Esophagus squamous epithelium (tissue), 5 donors: ENCODE measurements at regions not wholly inside any gene's neighbourhood (a gene's known extent, or its start where the extent isn't known, plus 50 kb on each side); places are given as distances from the start of the nearest gene placed in this dataset.

Experiments used
- DNase-seq: peaks from one replicate; lab custom pipeline; 2025; lab: John Stamatoyannopoulos, UW
- H3K27ac ChIP-seq, 4 donors: fragments of 200-600 bp; sonication (generic); one replicate each; pipeline ENCODE4 v1.5.1; 2016 to 2019; ENCODE audit warnings: mild to moderate bottlenecking in 1 of 4
- H3K27me3 ChIP-seq, 4 donors: fragments of 200-600 bp; sonication (generic); 1 replicate in 3 of 4; 2 replicates in 1 of 4; pipeline versions ENCODE4 v1.5.1 to v1.6.0; 2017 to 2021; ENCODE audit warnings: antibody characterized with exemption in 1 of 4
- H3K36me3 ChIP-seq, 3 donors: fragments of 200-600 bp; sonication (generic); one replicate each; pipeline ENCODE4 v1.5.1; 2016 to 2019
- H3K4me1 ChIP-seq, 3 donors: fragments of 200-600 bp; sonication (generic); one replicate each; pipeline ENCODE4 v1.5.1; 2017 to 2019
- H3K4me3 ChIP-seq, 4 donors: fragments of 200-600 bp; sonication (generic); 1 replicate in 3 of 4; 2 replicates in 1 of 4; pipeline ENCODE4 v1.5.1; 2016 to 2019; ENCODE audit warnings: mild to moderate bottlenecking in 2 of 4, moderate library complexity in 1 of 4
- H3K9me3 ChIP-seq, 3 donors: fragments of 200-600 bp; sonication (generic); one replicate each; pipeline ENCODE4 v1.5.1; 2016 to 2019
- CTCF ChIP-seq, 6 experiments: fragments of 450-650 bp in 4 of 6; fragments of 200-600 bp in 2 of 6; sonication (generic) in 2 of 6; IDR thresholded peaks; one replicate each; pipeline ENCODE4 v1.5.1; 2016 to 2019; ENCODE audit warnings: antibody characterized with exemption in 6 of 6, mild to moderate bottlenecking in 4 of 6, moderate library complexity in 4 of 6
- POLR2A ChIP-seq, 4 donors: fragments of 450-650 bp; IDR thresholded peaks; one replicate each; pipeline ENCODE4 v1.6.1; 2017; ENCODE audit warnings: antibody characterized with exemption in 4 of 4, mild to moderate bottlenecking in 4 of 4, moderate library complexity in 3 of 4
- WGBS, 2 donors: methylation state at CpG; one replicate each; pipeline ENCODE4 v1.1.5; 2018; 5-methylcytosine and 5-hydroxymethylcytosine counted together
- intact Hi-C: fragments of 100-400 bp; cut with DNase I; formaldehyde crosslinking; loops from one replicate; pipeline ENCODE4 v1.15.0; 2022
- donor health status: DM: yes; HTN: yes; CAD: no.

GRCh38 chr7:132030086-132030568, 473.7 kb upstream of the PODXL start:
- no peak for DNase-seq
- peaks cover 0 to 18% (median 0%) of the 10 kb centered on the region in 3 donors for H3K4me1 ChIP-seq
- no peaks in the 10 kb centered on the region for H3K9me3 ChIP-seq
- H3K36me3 ChIP-seq, result no peaks in the 10 kb centered on the region
- H3K4me3 ChIP-seq, result no peak overlapping the region
- intact Hi-C loops, result no loop called here
- TF ChIP-seq POLR2A (IDR thresholded peaks at IDR 0.05) (no peak), CTCF (IDR thresholded peaks at IDR 0.05) (no peak)
- H3K27me3 ChIP-seq, result peaks cover 0 to 7% (median 0%) of the 10 kb centered on the region in 4 donors
- no peak overlapping the region for H3K27ac ChIP-seq
- WGBS, 2 donors, result 19 to 25% methylated on average over 3 of the region's 3 CpGs

- H3K4me1 ChIP-seq, result peaks cover 0 to 18% (median 0%) of the 10 kb centered on the region in 3 donors
- H3K27ac ChIP-seq, result no peak overlapping the region
- intact Hi-C loops, result no loop called here
- no peak for DNase-seq
- WGBS, 2 donors, result 41 to 45% methylated on average over 6 of the region's 6 CpGs
- H3K27me3 ChIP-seq, result peaks cover 0 to under 1% (median 0%) of the 10 kb centered on the region in 4 donors
- TF ChIP-seq CTCF (IDR thresholded peaks at IDR 0.05) (no peak), POLR2A (IDR thresholded peaks at IDR 0.05) (no peak)
- H3K4me3 ChIP-seq, result no peak overlapping the region
- H3K36me3 ChIP-seq, result no peaks in the 10 kb centered on the region
- no peaks in the 10 kb centered on the region for H3K9me3 ChIP-seq
Observed at GRCh38 chr7:132029369-132030085, 473.1 kb upstream of the PODXL start.

- DNase-seq, result no peak
- Histone ChIP-seq H3K9me3 (no peaks in the 10 kb centered on the region), H3K36me3 (no peaks in the 10 kb centered on the region), H3K27ac (no peak overlapping the region), H3K27me3 (no peaks in the 10 kb centered on the region), H3K4me3 (no peak overlapping the region), H3K4me1 (peaks cover 0 to 18% (median 0%) of the 10 kb centered on the region in 3 donors)
- intact Hi-C loops, result no loop called here
- WGBS, 2 donors, result 54 to 67% methylated on average over 6 to 7 of the region's 7 CpGs
- TF ChIP-seq CTCF (IDR thresholded peaks at IDR 0.05) (no peak), POLR2A (IDR thresholded peaks at IDR 0.05) (no peak)
Observed at GRCh38 chr7:132028144-132028920, 471.9 kb upstream of the PODXL start.

- intact Hi-C loops, result no loop called here
- Histone ChIP-seq H3K27ac (no peak overlapping the region), H3K36me3 (no peaks in the 10 kb centered on the region), H3K27me3 (no peaks in the 10 kb centered on the region), H3K4me1 (no peaks in the 10 kb centered on the region), H3K4me3 (no peak overlapping the region), H3K9me3 (no peaks in the 10 kb centered on the region)
- WGBS, 2 donors, result 45 to 57% methylated on average over 6 of the region's 6 CpGs
- TF ChIP-seq CTCF (IDR thresholded peaks at IDR 0.05), result no peak
- no peak for TF ChIP-seq POLR2A (IDR thresholded peaks at IDR 0.05)
- DNase-seq, result no peak
Observed at GRCh38 chr7:132024290-132024689, 467.9 kb upstream of the PODXL start.

DNA sequence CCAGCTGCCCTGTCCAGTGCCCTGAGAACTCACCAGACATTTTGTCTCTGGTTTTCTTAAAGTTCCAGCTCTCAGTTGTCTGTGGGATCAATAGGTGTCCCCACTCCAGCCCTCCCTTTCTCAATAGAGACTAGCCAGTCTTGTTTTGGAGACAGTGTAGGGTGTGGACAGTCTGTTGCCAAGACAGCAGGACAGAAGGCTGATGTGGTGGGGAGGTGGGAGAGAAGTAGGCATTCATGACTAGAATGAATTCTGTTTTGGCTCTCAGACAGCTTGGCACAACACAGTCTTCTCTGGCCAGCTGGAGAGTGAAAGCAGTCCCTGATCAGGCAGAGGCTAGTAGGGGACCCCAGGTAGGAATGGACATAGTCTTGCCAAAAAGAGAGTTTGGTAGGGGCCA, 467.0 kb upstream of the PODXL start:
- no peaks in the 10 kb centered on the region for H3K27me3 ChIP-seq
- no peaks in the 10 kb centered on the region for H3K36me3 ChIP-seq
- no peak for DNase-seq
- H3K9me3 ChIP-seq, result no peaks in the 10 kb centered on the region
- intact Hi-C loops, result no loop called here
- H3K27ac ChIP-seq, result no peak overlapping the region
- H3K4me1 ChIP-seq, result no peaks in the 10 kb centered on the region
- TF ChIP-seq CTCF (IDR thresholded peaks at IDR 0.05) (no peak), POLR2A (IDR thresholded peaks at IDR 0.05) (no peak)
- no peak overlapping the region for H3K4me3 ChIP-seq
